Stimulated activated naive CD8-positive, alpha-beta T cell treated with anti-CD3 and anti-CD28 coated beads, Interleukin-15, amount 100 ng/mL, for 72 hours (primary cell): ENCODE measurements at regions not wholly inside any gene's neighbourhood (a gene's known extent, or its start where the extent isn't known, plus 50 kb on each side); places are given as distances from the start of the nearest gene placed in this dataset.
A peak's percentile ranks its signal among the peaks of the same experiment; 100 is the strongest.

Source experiments
- ATAC-seq: fragments of 150-1000 bp; cut with Tn5 transposase; 2 replicates; pipeline ENCODE4 v1.10.0; 2021; ENCODE audit warnings: mild to moderate bottlenecking, moderate library complexity
- DNase-seq, 2 donors: peaks; one replicate each; pipeline ENCODE4 v3.0.0; 2021 to 2022
- H3K27ac Mint-ChIP-seq, 2 donors: one replicate each; pipeline ENCODE4 v1.8.0; 2022; ENCODE audit warnings: mild to moderate bottlenecking in 2 of 2, mixed read lengths in 2 of 2, moderate library complexity in 2 of 2
- H3K27me3 Mint-ChIP-seq: one replicate; pipeline ENCODE4 v1.8.0; 2022; ENCODE audit warnings: mixed read lengths
- H3K4me1 Mint-ChIP-seq: one replicate; pipeline ENCODE4 v1.8.0; 2022; ENCODE audit warnings: mild to moderate bottlenecking, mixed read lengths
- H3K4me3 Mint-ChIP-seq, 2 donors: one replicate each; pipeline ENCODE4 v1.8.0; 2022; ENCODE audit warnings: mild to moderate bottlenecking in 2 of 2, mixed read lengths in 2 of 2, moderate library complexity in 1 of 2
- H3K9me3 Mint-ChIP-seq, 2 donors: one replicate each; pipeline ENCODE4 v1.8.0; 2022; ENCODE audit warnings: mixed read lengths in 2 of 2

DNA sequence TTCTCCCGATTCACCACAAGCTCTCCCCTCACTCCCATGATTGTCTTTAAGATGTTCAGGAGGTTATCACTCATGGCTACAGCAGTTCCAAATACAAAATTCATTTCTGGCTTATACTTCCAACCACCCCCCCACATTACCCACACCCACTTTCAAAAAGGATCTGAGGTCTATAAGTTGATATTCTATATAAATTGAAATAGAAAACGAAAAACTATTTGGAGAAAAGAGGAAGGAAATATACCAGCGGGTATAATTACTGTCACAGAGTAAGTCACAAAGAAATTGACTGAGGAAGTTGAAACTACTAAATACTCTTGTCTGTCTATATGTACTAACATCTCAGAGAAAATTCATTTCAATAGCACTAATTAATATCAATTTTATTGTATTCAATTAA, 112.7 kb upstream of the TNFAIP3 start:
- no peak overlapping the region for H3K27ac Mint-ChIP-seq
- H3K4me3 Mint-ChIP-seq, result no peak overlapping the region
- peaks cover 5% of the 10 kb centered on the region for H3K27me3 Mint-ChIP-seq
- DNase-seq (no peak), ATAC-seq (no peak)
- H3K9me3 Mint-ChIP-seq, result no peaks in the 10 kb centered on the region
- peaks cover 6% of the 10 kb centered on the region for H3K4me1 Mint-ChIP-seq

GRCh38 chr6:137754866-137755265, 112.2 kb upstream of the TNFAIP3 start:
- no peak overlapping the region for H3K4me3 Mint-ChIP-seq
- peaks cover 5% of the 10 kb centered on the region for H3K27me3 Mint-ChIP-seq
- peaks cover 6% of the 10 kb centered on the region for H3K4me1 Mint-ChIP-seq
- DNase-seq (no peak), ATAC-seq (no peak)
- no peak overlapping the region for H3K27ac Mint-ChIP-seq
- no peaks in the 10 kb centered on the region for H3K9me3 Mint-ChIP-seq

- no peak overlapping the region for H3K4me3 Mint-ChIP-seq
- no peak for ATAC-seq
- no peak overlapping the region for H3K27ac Mint-ChIP-seq
- H3K27me3 Mint-ChIP-seq, result peaks cover 5% of the 10 kb centered on the region
- H3K9me3 Mint-ChIP-seq, result no peaks in the 10 kb centered on the region
- no peak for DNase-seq
- H3K4me1 Mint-ChIP-seq, result peaks cover 6% of the 10 kb centered on the region
Measured at GRCh38 chr6:137755284-137755683, 111.8 kb upstream of the TNFAIP3 start.

- ATAC-seq (no peak), DNase-seq (no peak)
- Mint-ChIP-seq H3K27ac (no peak overlapping the region), H3K9me3 (no peaks in the 10 kb centered on the region), H3K4me1 (peaks cover 6% of the 10 kb centered on the region), H3K27me3 (peaks cover 5% of the 10 kb centered on the region), H3K4me3 (no peak overlapping the region)
Measured at GRCh38 chr6:137756788-137757187, 110.3 kb upstream of the TNFAIP3 start.

DNA sequence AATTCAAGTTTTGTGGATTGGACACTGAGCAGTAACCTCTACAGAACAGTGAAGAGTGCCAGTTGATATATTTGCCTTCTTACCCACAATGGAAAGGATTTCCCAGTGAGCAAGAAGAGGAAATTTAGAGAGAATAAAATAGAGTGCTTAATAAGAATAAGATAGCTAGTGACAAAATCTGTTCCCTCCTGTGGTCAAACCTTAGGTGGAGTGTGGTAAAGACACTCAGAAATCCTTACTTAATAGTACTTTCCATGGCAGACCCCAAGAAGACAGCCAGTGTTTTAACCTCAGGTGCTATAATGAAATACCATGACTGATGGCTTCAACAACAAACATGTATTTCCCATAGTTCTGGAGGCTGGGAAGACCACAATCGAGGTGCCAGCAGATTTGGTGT, 108.4 kb upstream of the TNFAIP3 start:
- DNase-seq (no peak), ATAC-seq (no peak)
- H3K4me1 Mint-ChIP-seq, result peaks cover 6% of the 10 kb centered on the region
- H3K4me3 Mint-ChIP-seq, result no peak overlapping the region
- H3K9me3 Mint-ChIP-seq, result no peaks in the 10 kb centered on the region
- no peak overlapping the region for H3K27ac Mint-ChIP-seq
- H3K27me3 Mint-ChIP-seq, result peaks cover 5% of the 10 kb centered on the region

- no peak for DNase-seq
- Mint-ChIP-seq H3K4me1 (peaks cover 6% of the 10 kb centered on the region), H3K9me3 (no peaks in the 10 kb centered on the region), H3K4me3 (no peak overlapping the region), H3K27ac (no peak overlapping the region), H3K27me3 (peaks cover 5% of the 10 kb centered on the region)
- no peak for ATAC-seq
Measured at GRCh38 chr6:137759624-137760023, 107.4 kb upstream of the TNFAIP3 start.

DNA sequence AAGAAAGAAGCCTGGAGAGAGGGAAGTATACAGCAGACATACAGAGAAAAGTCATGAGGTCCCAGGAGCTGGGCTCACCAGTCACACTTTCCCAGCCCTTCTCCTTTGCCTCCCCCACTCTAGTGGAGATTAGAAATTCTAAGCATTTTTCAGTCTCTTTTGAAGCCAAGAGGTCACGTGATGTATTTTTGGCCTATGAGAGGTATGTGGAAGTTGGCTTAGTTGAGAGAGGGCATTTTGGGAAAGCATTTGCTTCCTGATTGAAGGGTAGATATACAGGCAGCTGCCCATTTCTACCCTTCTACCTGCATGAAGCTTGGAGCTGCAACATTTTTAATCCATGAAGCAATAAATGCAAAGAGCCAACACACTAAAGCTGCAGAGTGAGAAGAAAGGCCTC, 106.0 kb upstream of the TNFAIP3 start:
- Mint-ChIP-seq H3K4me3 (no peak overlapping the region), H3K27ac (no peak overlapping the region), H3K9me3 (no peaks in the 10 kb centered on the region), H3K27me3 (peaks cover under 1% of the 10 kb centered on the region), H3K4me1 (no peaks in the 10 kb centered on the region)
- ATAC-seq (no peak), DNase-seq (no peak)

- H3K4me1 Mint-ChIP-seq, result no peaks in the 10 kb centered on the region
- DNase-seq (no peak), ATAC-seq (no peak)
- H3K27me3 Mint-ChIP-seq, result no peaks in the 10 kb centered on the region
- H3K27ac Mint-ChIP-seq, result no peak overlapping the region
- H3K4me3 Mint-ChIP-seq, result no peak overlapping the region
- H3K9me3 Mint-ChIP-seq, result no peaks in the 10 kb centered on the region
Measured at GRCh38 chr6:137761487-137761886, 105.6 kb upstream of the TNFAIP3 start.

DNA sequence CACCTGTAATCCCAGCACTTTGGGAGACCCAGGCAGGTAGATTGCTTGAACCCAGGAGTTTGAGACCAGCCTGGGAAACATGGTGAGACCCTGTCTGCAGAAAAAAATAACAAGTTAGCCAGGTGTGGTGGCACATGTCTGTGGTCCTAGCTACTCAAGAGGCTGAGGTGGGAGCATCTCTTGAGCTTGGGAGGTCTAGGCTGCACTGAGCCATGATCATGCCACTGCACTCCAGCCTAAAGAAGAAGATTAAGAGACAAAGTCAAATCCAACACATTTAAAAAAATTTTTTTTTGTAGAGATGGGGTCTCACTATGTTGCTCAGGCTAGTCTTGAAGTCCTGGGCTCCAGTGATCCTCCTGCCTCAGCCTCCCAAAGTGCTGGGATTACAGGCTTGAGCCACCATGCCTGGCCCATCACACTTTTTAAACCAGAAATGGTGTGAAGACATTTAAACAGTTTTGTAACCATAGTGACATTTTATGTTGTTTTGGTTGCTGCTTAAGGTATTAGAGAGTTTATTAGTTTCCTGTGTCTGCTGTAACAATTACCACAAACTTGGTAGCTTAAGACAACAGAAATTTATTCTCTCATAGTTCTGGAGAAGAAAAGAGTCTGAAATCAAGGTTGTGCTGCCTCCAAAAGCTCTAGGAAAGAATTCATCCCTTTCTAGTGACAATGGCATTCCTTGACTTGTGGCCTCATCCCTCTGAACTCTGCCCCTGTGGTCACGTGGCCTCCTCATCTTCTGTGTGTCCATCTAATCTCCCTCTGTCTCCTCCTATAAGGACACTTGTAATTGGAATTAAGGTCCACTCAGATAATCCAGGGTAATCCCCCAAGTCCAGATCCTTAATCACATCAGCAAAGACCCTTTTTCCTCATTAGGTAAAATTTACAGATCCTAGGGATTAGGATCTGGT, 104.6 kb upstream of the TNFAIP3 start:
- Mint-ChIP-seq H3K27ac (no peak overlapping the region), H3K27me3 (no peaks in the 10 kb centered on the region), H3K9me3 (no peaks in the 10 kb centered on the region), H3K4me3 (no peak overlapping the region), H3K4me1 (peaks cover under 1% of the 10 kb centered on the region)
- DNase-seq, result no peak
- ATAC-seq, result no peak

GRCh38 chr6:137763436-137763835, 103.6 kb upstream of the TNFAIP3 start:
- peak overlapping the region in 1 of 2 donors; percentile 1 for H3K27ac Mint-ChIP-seq
- no peaks in the 10 kb centered on the region for H3K9me3 Mint-ChIP-seq
- H3K27me3 Mint-ChIP-seq, result no peaks in the 10 kb centered on the region
- H3K4me1 Mint-ChIP-seq, result peaks cover 11% of the 10 kb centered on the region
- no peak for ATAC-seq
- H3K4me3 Mint-ChIP-seq, result no peak overlapping the region
- no peak for DNase-seq

DNA sequence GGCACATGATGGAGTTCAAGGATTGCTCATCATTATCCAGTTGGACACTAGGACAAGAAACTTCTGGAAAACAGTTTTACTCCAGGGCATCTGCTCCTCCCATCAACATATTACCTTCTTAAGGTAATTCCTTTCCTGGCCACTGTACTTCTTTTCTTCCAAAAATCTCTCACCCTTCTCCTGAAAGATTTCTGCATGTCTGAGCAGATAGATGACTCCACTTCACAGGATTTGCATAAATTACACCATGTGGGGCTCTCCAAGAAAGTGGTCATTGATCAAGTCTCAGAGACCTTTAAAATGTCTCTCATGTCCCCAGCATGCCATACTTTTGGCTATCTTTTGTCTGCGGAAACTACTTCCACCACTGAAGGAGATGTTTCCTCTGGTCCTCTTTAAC, 103.2 kb upstream of the TNFAIP3 start:
- Mint-ChIP-seq H3K4me3 (no peak overlapping the region), H3K27me3 (no peaks in the 10 kb centered on the region), H3K9me3 (no peaks in the 10 kb centered on the region)

GRCh38 chr6:137764464-137764863, 102.6 kb upstream of the TNFAIP3 start:
- H3K27me3 Mint-ChIP-seq, result no peaks in the 10 kb centered on the region
- DNase-seq (no peak), ATAC-seq (no peak)
- no peak overlapping the region for H3K4me3 Mint-ChIP-seq
- H3K27ac Mint-ChIP-seq, result peak overlapping the region in 1 of 2 donors; percentile 13
- peaks cover 12% of the 10 kb centered on the region for H3K4me1 Mint-ChIP-seq
- no peaks in the 10 kb centered on the region for H3K9me3 Mint-ChIP-seq

More for the DNA sequence above, 103.2 kb upstream of the TNFAIP3 start:
- no peak for DNase-seq
- Mint-ChIP-seq H3K27ac (no peak overlapping the region), H3K4me1 (peaks cover 12% of the 10 kb centered on the region)
- ATAC-seq, result no peak

GRCh38 chr6:137765059-137765458, 102.0 kb upstream of the TNFAIP3 start:
- ATAC-seq (no peak), DNase-seq (no peak)
- Mint-ChIP-seq H3K9me3 (no peaks in the 10 kb centered on the region), H3K4me1 (peaks cover 12% of the 10 kb centered on the region), H3K27ac (no peak overlapping the region), H3K4me3 (no peak overlapping the region), H3K27me3 (no peaks in the 10 kb centered on the region)

- Mint-ChIP-seq H3K9me3 (no peaks in the 10 kb centered on the region), H3K27ac (no peak overlapping the region), H3K4me1 (peaks cover 12% of the 10 kb centered on the region), H3K27me3 (no peaks in the 10 kb centered on the region), H3K4me3 (no peak overlapping the region)
- DNase-seq (no peak), ATAC-seq (no peak)
Measured at GRCh38 chr6:137766596-137767370, 100.3 kb upstream of the TNFAIP3 start.

DNA sequence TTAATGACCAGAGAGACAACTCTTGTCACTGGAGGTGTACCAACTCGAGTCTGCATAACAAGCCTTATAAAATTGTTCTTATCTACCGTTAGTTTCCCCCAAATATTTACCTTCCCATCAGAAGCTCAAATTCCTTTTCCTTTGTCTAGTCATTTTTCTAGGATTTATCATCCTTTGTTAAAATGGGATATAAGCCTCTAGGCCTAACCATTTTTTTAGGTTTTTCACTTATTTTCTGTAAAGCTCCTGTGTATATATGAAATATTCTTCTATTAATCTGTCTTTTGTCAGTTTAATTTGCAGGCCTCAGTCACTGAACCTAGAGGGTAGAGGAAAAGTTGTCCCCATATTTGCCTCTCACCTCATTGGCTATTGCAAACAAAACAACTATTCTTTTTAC, 99.6 kb upstream of the TNFAIP3 start:
- no peak overlapping the region for H3K27ac Mint-ChIP-seq
- H3K4me3 Mint-ChIP-seq, result no peak overlapping the region
- H3K27me3 Mint-ChIP-seq, result no peaks in the 10 kb centered on the region

More for the DNA sequence above, 99.6 kb upstream of the TNFAIP3 start:
- H3K9me3 Mint-ChIP-seq, result no peaks in the 10 kb centered on the region
- peaks cover 12% of the 10 kb centered on the region for H3K4me1 Mint-ChIP-seq
- DNase-seq (no peak), ATAC-seq (no peak)
